NCI-H526 treated with DMSO at 0.1 percent for 48 hours (cell line): ENCODE measurements at regions not wholly inside any gene's neighbourhood (a gene's known extent, or its start where the extent isn't known, plus 50 kb on each side); places are given as distances from the start of the nearest gene placed in this dataset.

Experiments
- DNase-seq: peaks from one replicate; lab custom pipeline; 2025; lab: John Stamatoyannopoulos, UW

GRCh38 chr2:15092691-15093090 is 460.2 kb downstream of the LRATD1 start:
- DNase-seq, result no peak

GRCh38 chr2:15094161-15094560 is 461.6 kb downstream of the LRATD1 start:
- DNase-seq, result peak; percentile 77

GRCh38 chr2:15096873-15097272 is 464.3 kb downstream of the NBAS start:
- DNase-seq, result no peak

- DNase-seq, result no peak
These were observed 454.0 kb downstream of the NBAS start for GRCh38 chr2:15107137-15107536.

GRCh38 chr2:15111718-15112117 is 449.4 kb downstream of the NBAS start:
- DNase-seq, result no peak

- DNase-seq, result peak; percentile 98
These were observed 448.9 kb downstream of the NBAS start for GRCh38 chr2:15112216-15112615.

GRCh38 chr2:15115776-15116175 is 445.4 kb downstream of the NBAS start:
- no peak for DNase-seq

- DNase-seq, result no peak
These were observed 444.3 kb downstream of the NBAS start for GRCh38 chr2:15116830-15117229.
